T-helper 2 cell treated with Interferon-gamma antibody and Interleukin-4, amounts not matched to agents 5 μg/mL and 100 μg/mL, for 36 hours (primary cell): ENCODE measurements at regions not wholly inside any gene's neighbourhood (a gene's known extent, or its start where the extent isn't known, plus 50 kb on each side); places are given as distances from the start of the nearest gene placed in this dataset.

Experiments
- DNase-seq: peaks from one replicate; pipeline ENCODE4 v3.0.0; 2021; ENCODE audit warnings: low spot score
- H3K27ac Mint-ChIP-seq: one replicate; pipeline ENCODE4 v1.8.0; 2021; ENCODE audit warnings: mild to moderate bottlenecking, mixed read lengths
- H3K27me3 Mint-ChIP-seq: one replicate; pipeline ENCODE4 v1.8.0; 2021; ENCODE audit warnings: low read depth, mixed read lengths
- H3K36me3 Mint-ChIP-seq: one replicate; pipeline ENCODE4 v1.8.0; 2021; ENCODE audit warnings: low read depth, mixed read lengths
- H3K4me1 Mint-ChIP-seq: one replicate; pipeline ENCODE4 v1.8.0; 2021; ENCODE audit warnings: low read depth, mixed read lengths
- H3K4me3 Mint-ChIP-seq: one replicate; pipeline ENCODE4 v1.8.0; 2022; ENCODE audit warnings: mild to moderate bottlenecking, moderate library complexity, mixed read lengths
- H3K9me3 Mint-ChIP-seq: one replicate; pipeline ENCODE4 v1.8.0; 2021; ENCODE audit warnings: mixed read lengths

DNA sequence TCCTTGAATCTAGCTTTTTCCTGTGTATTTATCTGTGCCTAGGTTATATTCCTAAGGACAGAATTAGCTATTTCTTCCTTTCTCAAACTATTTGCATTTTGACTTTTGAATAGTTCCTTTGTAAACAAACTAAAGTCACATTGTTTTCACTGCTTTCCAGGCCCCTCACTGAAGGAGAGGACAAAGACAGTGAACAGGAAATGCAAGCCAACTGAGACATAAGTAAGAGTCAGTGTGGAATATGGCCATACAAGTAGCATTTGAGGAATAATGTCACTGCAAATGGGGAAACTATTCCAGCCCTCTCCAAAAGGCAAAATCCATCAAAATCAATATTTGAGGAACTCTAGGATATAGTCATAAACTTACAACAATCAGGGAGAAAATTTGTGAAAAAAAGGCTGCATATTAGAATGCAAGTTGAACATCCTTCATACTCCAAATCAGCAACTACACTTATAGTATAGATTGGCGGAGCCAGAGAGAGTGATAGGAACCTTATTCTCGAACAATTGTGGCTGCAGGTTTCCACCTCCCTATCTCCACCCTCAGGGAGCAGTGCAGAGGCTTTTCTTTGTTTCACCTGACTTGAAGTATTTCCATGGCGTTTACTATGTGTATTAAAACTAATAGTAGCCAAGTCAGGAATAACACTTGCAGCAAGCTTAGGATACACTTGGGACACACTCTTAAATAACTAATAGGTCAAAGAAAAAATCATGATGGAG is 1110.4 kb upstream of the ADGRL3 start:
- Mint-ChIP-seq H3K9me3 (peaks cover 26% of the 10 kb centered on the region), H3K36me3 (no peaks in the 10 kb centered on the region), H3K27me3 (no peaks in the 10 kb centered on the region), H3K4me3 (no peak overlapping the region), H3K27ac (no peak overlapping the region), H3K4me1 (no peaks in the 10 kb centered on the region)
- DNase-seq = no peak

DNA sequence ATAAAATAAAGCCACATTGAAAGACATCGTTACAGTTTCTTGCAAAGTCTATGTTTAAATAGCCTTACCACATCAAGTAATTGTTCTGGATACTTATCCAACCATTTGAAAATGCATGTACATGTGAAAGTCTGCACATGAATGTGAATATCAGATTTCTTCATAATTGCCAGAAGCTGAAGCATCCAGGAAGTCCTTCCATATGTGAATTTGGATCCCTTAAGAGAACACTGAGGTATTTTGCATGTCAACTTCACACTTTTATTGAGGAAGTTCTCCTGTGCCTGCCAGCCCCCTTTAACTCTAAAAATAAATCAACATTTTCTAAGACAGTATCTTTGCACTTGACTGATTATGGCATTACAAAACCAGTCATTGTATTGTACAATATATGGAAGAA is 1103.5 kb upstream of the ADGRL3 start:
- Mint-ChIP-seq H3K27me3 (no peaks in the 10 kb centered on the region), H3K4me3 (no peak overlapping the region), H3K4me1 (no peaks in the 10 kb centered on the region), H3K27ac (no peak overlapping the region), H3K36me3 (no peaks in the 10 kb centered on the region), H3K9me3 (peaks cover 10% of the 10 kb centered on the region)
- DNase-seq = no peak

DNA sequence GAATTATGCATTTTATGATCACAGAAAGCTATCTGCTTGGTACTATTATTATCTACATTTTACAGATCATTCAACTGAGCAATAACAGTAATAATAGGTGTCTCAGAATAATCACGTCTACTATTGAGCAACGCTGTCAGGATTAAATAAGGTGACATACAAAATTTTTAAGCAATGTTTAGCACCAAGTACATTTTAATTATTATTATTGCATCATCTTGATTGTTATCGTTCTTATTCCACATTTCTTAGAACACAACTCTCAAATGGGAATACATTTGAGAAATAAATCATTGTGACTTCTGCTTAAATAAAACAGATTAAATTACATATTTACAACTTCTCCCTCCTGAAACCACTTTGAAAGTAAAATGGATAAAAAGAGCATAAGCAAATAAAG is 1083.5 kb upstream of the ADGRL3 start:
- Mint-ChIP-seq H3K36me3 (no peaks in the 10 kb centered on the region), H3K4me1 (no peaks in the 10 kb centered on the region), H3K9me3 (peaks cover 21% of the 10 kb centered on the region), H3K4me3 (no peak overlapping the region), H3K27ac (no peak overlapping the region), H3K27me3 (no peaks in the 10 kb centered on the region)
- no peak for DNase-seq

DNA sequence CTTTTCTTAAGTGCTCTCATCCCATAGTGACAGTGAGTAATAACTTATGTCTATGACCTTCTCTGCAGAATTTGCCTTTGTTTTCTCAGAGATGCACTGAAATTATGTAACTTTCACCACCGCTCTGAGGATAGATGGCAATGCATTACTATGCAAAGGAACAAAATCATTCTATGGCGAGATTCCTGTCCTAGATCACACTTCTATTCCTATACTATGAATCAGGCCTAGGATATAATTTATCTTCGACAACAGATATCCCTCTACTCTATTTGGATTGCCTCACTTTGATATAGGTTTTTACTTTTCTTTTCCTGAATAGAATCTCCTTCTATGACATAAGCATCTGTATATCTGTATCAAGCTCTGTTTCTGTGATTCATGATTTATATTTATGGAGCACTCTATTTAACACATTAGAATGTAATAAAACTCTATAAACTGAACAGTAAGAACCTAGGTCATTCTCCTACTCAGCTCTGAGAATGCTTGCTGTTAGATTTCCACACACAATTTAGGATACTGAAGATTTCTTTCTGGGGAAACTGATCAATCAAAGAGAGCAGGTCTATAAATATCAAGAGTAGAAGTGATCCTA is 1082.3 kb upstream of the ADGRL3 start:
- H3K4me1 Mint-ChIP-seq = no peaks in the 10 kb centered on the region
- DNase-seq = no peak
- H3K9me3 Mint-ChIP-seq = peaks cover 17% of the 10 kb centered on the region
- no peak overlapping the region for H3K27ac Mint-ChIP-seq
- no peaks in the 10 kb centered on the region for H3K27me3 Mint-ChIP-seq
- no peaks in the 10 kb centered on the region for H3K36me3 Mint-ChIP-seq
- no peak overlapping the region for H3K4me3 Mint-ChIP-seq

DNA sequence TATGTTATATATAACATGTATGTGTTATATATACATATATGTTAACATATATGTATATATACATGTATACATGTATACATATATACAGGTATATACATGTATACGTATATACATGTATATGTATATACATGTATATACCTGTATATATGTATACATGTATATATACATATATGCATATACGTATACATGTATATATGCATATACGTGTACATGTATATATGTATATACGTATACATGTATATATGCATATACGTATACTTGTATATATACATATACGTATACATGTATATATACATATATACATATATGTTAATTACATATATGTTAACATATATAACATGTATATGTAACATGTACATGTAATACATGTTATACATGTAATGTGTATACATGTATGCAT is 1077.3 kb upstream of the ADGRL3 start:
- Mint-ChIP-seq H3K4me1 (no peaks in the 10 kb centered on the region), H3K9me3 (peaks cover 8% of the 10 kb centered on the region), H3K27ac (no peak overlapping the region), H3K27me3 (no peaks in the 10 kb centered on the region), H3K36me3 (no peaks in the 10 kb centered on the region), H3K4me3 (no peak overlapping the region)
- no peak for DNase-seq

DNA sequence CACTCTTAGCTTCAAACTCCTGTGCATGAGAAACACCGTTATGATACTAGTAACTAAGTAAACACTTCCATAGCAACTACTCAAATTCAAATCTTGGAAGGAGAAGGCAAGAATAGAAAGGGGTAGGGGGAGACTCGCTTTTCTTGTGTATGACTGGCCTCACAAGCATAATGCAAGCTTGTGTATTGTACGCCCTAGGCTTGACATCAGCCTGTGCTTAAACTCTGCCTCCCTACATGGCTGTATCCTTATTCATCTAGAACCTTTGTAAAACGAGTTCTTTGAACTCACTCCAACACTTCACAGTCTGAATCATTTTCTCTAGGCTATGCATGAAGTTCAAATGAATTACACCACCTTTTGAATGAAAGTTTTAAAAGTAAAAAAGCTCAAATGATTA is 1071.2 kb upstream of the ADGRL3 start:
- no peaks in the 10 kb centered on the region for H3K27me3 Mint-ChIP-seq
- no peak overlapping the region for H3K27ac Mint-ChIP-seq
- H3K4me1 Mint-ChIP-seq = no peaks in the 10 kb centered on the region
- peaks cover 3% of the 10 kb centered on the region for H3K9me3 Mint-ChIP-seq
- DNase-seq = no peak
- H3K4me3 Mint-ChIP-seq = no peak overlapping the region
- H3K36me3 Mint-ChIP-seq = no peaks in the 10 kb centered on the region

DNA sequence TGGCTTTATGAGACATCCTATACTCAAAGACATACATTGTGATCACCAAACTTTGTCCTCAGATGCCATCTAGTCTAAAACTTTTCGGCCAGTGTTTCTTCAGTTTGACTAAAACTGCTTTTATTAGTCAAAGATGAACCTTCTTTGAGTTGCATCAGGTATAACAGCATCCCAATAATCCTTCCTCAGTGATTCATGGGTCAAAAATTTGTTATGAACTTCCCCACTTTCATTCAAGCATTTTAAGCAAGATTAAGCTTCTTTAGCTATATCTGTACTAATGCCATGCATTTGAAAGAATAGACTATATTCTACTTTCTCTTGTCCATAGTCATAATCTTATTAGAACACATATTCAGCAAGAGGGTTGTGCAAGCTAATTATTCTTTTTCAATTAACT is 1070.4 kb upstream of the ADGRL3 start:
- no peak for DNase-seq
- Mint-ChIP-seq H3K27me3 (no peaks in the 10 kb centered on the region), H3K27ac (no peak overlapping the region), H3K36me3 (no peaks in the 10 kb centered on the region), H3K4me3 (no peak overlapping the region), H3K4me1 (no peaks in the 10 kb centered on the region), H3K9me3 (peaks cover 3% of the 10 kb centered on the region)

DNA sequence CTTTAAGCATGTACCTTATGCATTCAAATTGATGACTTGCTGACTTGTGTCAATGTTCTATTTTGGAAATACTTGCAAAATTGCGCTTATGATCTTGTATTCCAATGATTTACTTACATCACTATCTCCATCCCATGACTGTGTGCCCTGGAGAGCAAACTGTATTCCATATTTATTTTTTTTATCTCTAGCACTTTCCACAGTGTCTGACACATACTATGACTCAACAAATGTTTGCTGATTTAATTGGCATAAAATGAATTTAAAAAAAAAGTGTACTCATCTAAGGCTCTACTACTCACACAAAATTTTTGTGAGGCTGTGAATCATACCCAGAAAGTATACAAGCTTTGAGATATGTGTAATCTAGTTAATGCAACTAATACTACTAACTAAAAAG is 1066.8 kb upstream of the ADGRL3 start:
- Mint-ChIP-seq H3K4me1 (no peaks in the 10 kb centered on the region), H3K9me3 (peaks cover 10% of the 10 kb centered on the region), H3K36me3 (no peaks in the 10 kb centered on the region), H3K27me3 (no peaks in the 10 kb centered on the region), H3K27ac (no peak overlapping the region), H3K4me3 (no peak overlapping the region)
- no peak for DNase-seq

DNA sequence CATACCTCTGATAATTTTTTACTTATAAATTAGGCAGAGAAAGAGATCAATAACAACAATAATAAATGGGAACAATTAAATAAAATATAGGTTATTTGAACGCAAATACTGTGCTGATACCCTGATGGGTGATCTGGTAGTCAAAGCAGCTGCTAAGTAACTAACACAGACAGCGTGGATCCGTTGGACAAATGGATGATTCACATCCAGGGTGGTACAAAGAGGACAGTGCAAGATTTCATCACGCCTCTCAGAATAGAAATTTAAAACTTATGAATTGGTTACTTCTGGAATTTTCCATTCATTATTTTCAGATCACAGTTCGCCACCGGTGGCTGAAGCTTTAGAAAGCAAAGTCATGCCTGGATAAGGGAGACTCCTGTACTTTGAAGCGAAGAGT is 1066.0 kb upstream of the ADGRL3 start:
- no peak for DNase-seq
- H3K27me3 Mint-ChIP-seq = no peaks in the 10 kb centered on the region
- H3K4me3 Mint-ChIP-seq = no peak overlapping the region
- H3K36me3 Mint-ChIP-seq = no peaks in the 10 kb centered on the region
- no peak overlapping the region for H3K27ac Mint-ChIP-seq
- no peaks in the 10 kb centered on the region for H3K4me1 Mint-ChIP-seq
- H3K9me3 Mint-ChIP-seq = peaks cover 10% of the 10 kb centered on the region

DNA sequence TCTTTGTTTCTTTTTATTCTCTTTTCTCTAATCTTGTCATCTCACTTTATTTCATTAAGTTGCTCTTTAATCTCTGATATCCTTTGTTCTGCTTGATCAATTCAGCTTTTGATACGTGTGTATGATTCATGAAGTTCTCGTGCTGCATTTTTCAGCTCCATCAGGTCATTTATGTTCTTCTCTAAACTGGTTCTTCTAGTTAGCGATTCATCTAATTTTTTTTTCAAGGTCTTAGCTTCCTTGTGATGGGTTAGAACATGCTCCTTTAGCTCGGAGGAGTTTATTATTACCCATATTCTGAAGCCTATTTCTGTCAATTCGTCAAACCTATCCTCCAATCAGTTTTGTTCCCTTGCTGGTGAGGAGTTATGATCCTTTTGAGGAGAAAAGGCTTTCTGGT is 1045.0 kb upstream of the ADGRL3 start:
- no peak overlapping the region for H3K4me3 Mint-ChIP-seq
- H3K27ac Mint-ChIP-seq = no peak overlapping the region
- H3K4me1 Mint-ChIP-seq = no peaks in the 10 kb centered on the region
- no peaks in the 10 kb centered on the region for H3K36me3 Mint-ChIP-seq
- H3K27me3 Mint-ChIP-seq = no peaks in the 10 kb centered on the region
- DNase-seq = no peak
- peaks cover 40% of the 10 kb centered on the region for H3K9me3 Mint-ChIP-seq

DNA sequence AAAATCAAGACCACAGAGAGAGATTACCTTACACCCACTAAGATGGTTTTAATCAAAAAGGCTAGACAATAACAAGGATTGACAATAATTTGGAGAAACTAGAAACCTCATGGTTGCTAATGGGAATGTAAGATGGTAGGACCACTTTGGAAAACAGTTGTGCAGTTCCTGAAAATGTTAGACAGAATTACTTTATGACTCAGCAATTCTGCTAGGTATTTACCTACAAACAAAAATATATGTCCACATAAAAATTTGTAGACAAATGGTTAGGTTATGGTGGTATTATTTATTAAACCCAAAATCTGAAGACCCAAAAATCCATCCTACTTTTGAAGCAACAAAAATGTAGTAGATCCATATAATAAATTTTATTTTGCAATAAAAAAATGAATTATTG is 1027.0 kb upstream of the ADGRL3 start:
- no peak overlapping the region for H3K4me3 Mint-ChIP-seq
- H3K4me1 Mint-ChIP-seq = no peaks in the 10 kb centered on the region
- no peak overlapping the region for H3K27ac Mint-ChIP-seq
- no peaks in the 10 kb centered on the region for H3K27me3 Mint-ChIP-seq
- DNase-seq = no peak
- H3K9me3 Mint-ChIP-seq = peaks cover 14% of the 10 kb centered on the region
- H3K36me3 Mint-ChIP-seq = no peaks in the 10 kb centered on the region

DNA sequence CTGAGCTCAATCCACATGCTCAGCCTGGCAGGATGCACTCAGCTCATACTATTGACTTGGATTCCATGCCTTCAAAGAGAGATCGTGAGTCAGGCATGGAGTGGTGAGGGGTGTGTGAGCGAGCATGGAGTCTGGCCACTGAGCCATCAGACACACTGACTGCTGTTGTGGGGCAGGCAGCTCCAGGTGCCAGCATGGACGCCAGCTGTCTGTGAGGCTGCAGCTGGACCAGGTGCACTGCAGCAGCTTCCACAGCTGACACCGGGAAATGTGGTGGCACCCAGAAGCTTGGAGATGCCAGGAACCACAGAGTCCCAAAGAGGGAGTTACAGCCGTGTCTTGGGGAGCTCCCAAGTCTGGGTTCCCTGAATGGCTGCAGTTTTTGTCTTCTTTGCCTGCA is 1026.4 kb upstream of the ADGRL3 start:
- no peak overlapping the region for H3K27ac Mint-ChIP-seq
- peaks cover 14% of the 10 kb centered on the region for H3K9me3 Mint-ChIP-seq
- no peak for DNase-seq
- H3K27me3 Mint-ChIP-seq = no peaks in the 10 kb centered on the region
- no peaks in the 10 kb centered on the region for H3K36me3 Mint-ChIP-seq
- no peak overlapping the region for H3K4me3 Mint-ChIP-seq
- H3K4me1 Mint-ChIP-seq = no peaks in the 10 kb centered on the region

DNA sequence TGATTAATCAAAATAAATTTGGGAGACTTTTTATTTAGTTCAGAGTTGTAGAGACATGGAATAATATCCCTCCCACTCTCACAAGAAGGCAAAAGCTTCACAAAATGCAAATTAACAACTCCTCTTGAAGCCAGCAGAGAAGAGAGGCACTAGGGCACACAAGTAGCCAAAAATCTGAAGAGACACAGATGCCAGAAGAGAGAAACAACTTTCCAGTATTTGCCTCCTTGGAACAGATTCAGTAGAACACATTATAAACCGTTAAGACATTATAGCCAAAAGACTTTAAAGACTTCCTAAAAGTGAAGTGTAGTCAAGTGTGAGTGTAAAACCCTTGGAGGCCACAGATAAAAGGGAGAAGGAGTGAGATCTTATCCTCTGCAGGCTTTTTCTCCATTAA is 1024.9 kb upstream of the ADGRL3 start:
- no peak overlapping the region for H3K27ac Mint-ChIP-seq

DNA sequence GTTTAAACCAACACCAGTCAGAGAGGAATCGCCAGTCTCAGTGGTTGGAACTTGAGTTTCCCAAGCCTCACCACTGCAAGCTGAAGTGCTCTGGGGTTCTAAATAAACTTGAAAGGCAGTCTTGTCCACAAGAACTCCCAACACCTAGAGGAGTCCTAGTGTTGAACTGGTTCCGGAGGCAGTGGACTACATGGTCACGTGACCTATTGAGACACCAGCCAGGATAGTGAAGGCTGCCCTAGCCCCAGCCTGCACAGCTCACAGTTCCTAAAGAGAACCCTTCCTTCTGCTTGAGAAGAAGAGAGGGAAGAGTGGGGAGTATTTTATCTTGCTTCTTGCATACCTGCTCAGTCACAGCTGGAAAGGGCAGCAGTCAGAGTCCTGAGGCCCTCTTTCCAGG is 1012.7 kb upstream of the ADGRL3 start:
- no peaks in the 10 kb centered on the region for H3K27me3 Mint-ChIP-seq
- H3K27ac Mint-ChIP-seq = no peak overlapping the region
- H3K4me1 Mint-ChIP-seq = no peaks in the 10 kb centered on the region
- no peak for DNase-seq
- peaks cover 30% of the 10 kb centered on the region for H3K9me3 Mint-ChIP-seq
- H3K36me3 Mint-ChIP-seq = no peaks in the 10 kb centered on the region
- H3K4me3 Mint-ChIP-seq = no peak overlapping the region

More for the DNA sequence above, 1024.9 kb upstream of the ADGRL3 start:
- no peak for DNase-seq
- H3K36me3 Mint-ChIP-seq = no peaks in the 10 kb centered on the region
- no peak overlapping the region for H3K4me3 Mint-ChIP-seq
- no peaks in the 10 kb centered on the region for H3K4me1 Mint-ChIP-seq
- peaks cover 13% of the 10 kb centered on the region for H3K9me3 Mint-ChIP-seq
- H3K27me3 Mint-ChIP-seq = no peaks in the 10 kb centered on the region

DNA sequence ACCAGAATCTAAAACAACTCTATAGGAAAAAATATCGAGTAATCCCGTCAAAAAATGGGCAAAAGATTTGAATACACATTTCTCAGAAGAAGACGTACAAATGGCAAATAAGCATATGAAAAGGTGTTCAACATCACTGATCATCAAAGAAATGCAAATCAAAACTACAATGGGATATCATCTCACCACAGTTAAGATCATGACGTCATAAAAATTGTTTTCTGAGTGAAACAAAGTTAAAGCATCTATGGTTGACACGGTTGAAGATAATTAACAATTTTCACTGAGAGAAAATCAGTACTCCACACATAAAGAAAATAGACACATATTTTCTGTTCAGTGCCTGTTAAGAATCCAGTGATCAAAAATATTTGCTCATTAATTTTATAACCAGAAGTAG is 1010.8 kb upstream of the ADGRL3 start:
- no peaks in the 10 kb centered on the region for H3K27me3 Mint-ChIP-seq
- no peaks in the 10 kb centered on the region for H3K4me1 Mint-ChIP-seq
- H3K27ac Mint-ChIP-seq = no peak overlapping the region
- no peak for DNase-seq
- H3K36me3 Mint-ChIP-seq = no peaks in the 10 kb centered on the region
- no peak overlapping the region for H3K4me3 Mint-ChIP-seq
- H3K9me3 Mint-ChIP-seq = peaks cover 26% of the 10 kb centered on the region
